Naive thymus-derived CD4-positive, alpha-beta T cell (primary cell): ENCODE measurements at regions not wholly inside any gene's neighbourhood (a gene's known extent, or its start where the extent isn't known, plus 50 kb on each side); places are given as distances from the start of the nearest gene placed in this dataset.
"Not testable (repeated sequence)": the region's sequence is repeated elsewhere in the genome, so short reads cannot be mapped to it uniquely, and the experiment has no call there.

Source experiments
- ATAC-seq: fragments of 150-1000 bp; cut with Tn5 transposase; 2 replicates; pipeline ENCODE4 v1.10.0; 2021; ENCODE audit warnings: mild to moderate bottlenecking, moderate library complexity
- CTCF ChIA-PET: fragments of 350-600 bp; sonication (Branson Sonifier 250); formaldehyde crosslinking; loops from one replicate; lab custom pipeline; 2021; ENCODE audit warnings: antibody characterized with exemption; lab: Charles Lee
- POLR2A ChIA-PET: fragments of 350-600 bp; sonication (Branson Sonifier 250); formaldehyde crosslinking; loops from one replicate; lab custom pipeline; 2021; ENCODE audit warnings: antibody characterized with exemption, inconsistent platforms; lab: Charles Lee
- DNase-seq, 9 donors: peaks; one replicate each; pipeline versions ENCODE4 v3.0.0 to v3.0.0-alpha.2; 2020 to 2022; ENCODE audit warnings: mixed read lengths in 1 of 9
- H3K27ac ChIP-seq: one replicate; pipeline ENCODE4 v1.7.0; 2013; ENCODE audit warnings: mild to moderate bottlenecking, low read depth, low read length, moderate library complexity
- H3K27me3 ChIP-seq, 2 donors: one replicate each; pipeline ENCODE4 v1.7.0; 2013; ENCODE audit warnings: low read length in 2 of 2, mild to moderate bottlenecking in 2 of 2, moderate library complexity in 2 of 2; ENCODE audit not compliant: control insufficient read depth in 2 of 2, insufficient read depth in 2 of 2
- H3K36me3 ChIP-seq, 3 experiments: 1 replicate in 2 of 3; 2 replicates in 1 of 3; pipeline ENCODE4 v1.7.0; 2013; ENCODE audit warnings: low read length in 3 of 3, mild to moderate bottlenecking in 3 of 3, moderate library complexity in 1 of 3; ENCODE audit not compliant: insufficient read depth in 3 of 3, control insufficient read depth in 2 of 3
- H3K4me1 ChIP-seq, 2 donors: one replicate each; pipeline ENCODE4 v1.7.0; 2013; ENCODE audit warnings: low read length in 2 of 2, mild to moderate bottlenecking in 2 of 2, moderate library complexity in 1 of 2; ENCODE audit not compliant: control insufficient read depth in 2 of 2, insufficient read depth in 2 of 2
- H3K4me3 ChIP-seq: 2 replicates; pipeline ENCODE4 v1.7.0; 2013; ENCODE audit warnings: mild to moderate bottlenecking, low read length
- H3K9me3 ChIP-seq, 3 experiments: 1 replicate in 2 of 3; 2 replicates in 1 of 3; pipeline ENCODE4 v1.7.0; 2013; ENCODE audit warnings: low read length in 3 of 3; ENCODE audit not compliant: control insufficient read depth in 2 of 3
- H3K27ac Mint-ChIP-seq, 9 donors: one replicate each; pipeline ENCODE4 v1.8.0; 2020 to 2022; ENCODE audit warnings: mixed read lengths in 9 of 9, mild to moderate bottlenecking in 8 of 9, moderate library complexity in 5 of 9, inconsistent platforms in 2 of 9
- H3K27me3 Mint-ChIP-seq, 5 donors: one replicate each; pipeline ENCODE4 v1.8.0; 2021 to 2022; ENCODE audit warnings: mixed read lengths in 5 of 5, mild to moderate bottlenecking in 1 of 5
- H3K36me3 Mint-ChIP-seq, 5 donors: one replicate each; pipeline ENCODE4 v1.8.0; 2020 to 2022; ENCODE audit warnings: mixed read lengths in 5 of 5, mild to moderate bottlenecking in 3 of 5, inconsistent platforms in 1 of 5
- H3K4me1 Mint-ChIP-seq, 7 donors: one replicate each; pipeline ENCODE4 v1.8.0; 2020 to 2022; ENCODE audit warnings: mixed read lengths in 7 of 7, mild to moderate bottlenecking in 3 of 7, inconsistent platforms in 1 of 7
- H3K4me3 Mint-ChIP-seq, 10 donors: one replicate each; pipeline ENCODE4 v1.8.0; 2020 to 2022; ENCODE audit warnings: mild to moderate bottlenecking in 10 of 10, mixed read lengths in 10 of 10, moderate library complexity in 6 of 10, inconsistent platforms in 2 of 10
- H3K9me3 Mint-ChIP-seq, 11 donors: one replicate each; pipeline ENCODE4 v1.8.0; 2020 to 2022; ENCODE audit warnings: mixed read lengths in 11 of 11, mild to moderate bottlenecking in 4 of 11, inconsistent platforms in 1 of 11, moderate library complexity in 1 of 11
- intact Hi-C, 2 donors: fragments of 100-400 bp; cut with micrococcal nuclease; formaldehyde crosslinking; loops; one replicate each; pipeline ENCODE4 v1.15.1; 2023

DNA sequence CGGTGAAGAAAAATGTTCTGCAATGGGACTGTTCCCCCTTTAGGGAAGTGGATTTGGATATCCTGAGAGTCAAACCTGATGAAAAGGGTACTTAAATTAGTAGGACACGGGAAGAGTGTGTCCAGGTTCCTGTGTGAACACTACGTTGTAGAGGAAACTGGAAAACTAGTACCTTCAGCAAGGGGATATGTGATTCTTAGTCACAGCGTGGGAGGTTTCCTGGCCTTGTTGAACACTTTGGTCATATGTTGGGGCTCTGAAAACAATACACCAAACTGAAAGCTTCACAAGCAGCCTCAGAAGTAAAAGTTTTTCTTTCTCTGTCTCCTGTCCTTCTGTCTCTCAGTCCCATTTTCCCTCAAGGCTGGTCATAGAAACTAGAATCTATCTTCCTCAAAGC, 306.9 kb upstream of the GLI3 start:
- no peak for DNase-seq
- ATAC-seq = no peak
- Mint-ChIP-seq H3K36me3 (peaks cover 0 to 4% (median 0%) of the 10 kb centered on the region in 5 donors), H3K9me3 (peaks cover 4 to 25% (median 7%) of the 10 kb centered on the region in 11 donors), H3K4me1 (no peaks in the 10 kb centered on the region), H3K27ac (no peak overlapping the region), H3K27me3 (peaks cover 0 to 5% (median 0%) of the 10 kb centered on the region in 5 donors), H3K4me3 (no peak overlapping the region)
- Histone ChIP-seq H3K4me3 (no peak overlapping the region), H3K4me1 (no peaks in the 10 kb centered on the region), H3K27ac (no peak overlapping the region), H3K27me3 (no peaks in the 10 kb centered on the region), H3K36me3 (no peaks in the 10 kb centered on the region), H3K9me3 (no peaks in the 10 kb centered on the region)
- ChIA-PET CTCF (no interaction called here), POLR2A (no interaction called here)
- intact Hi-C loops = no loop called here

DNA sequence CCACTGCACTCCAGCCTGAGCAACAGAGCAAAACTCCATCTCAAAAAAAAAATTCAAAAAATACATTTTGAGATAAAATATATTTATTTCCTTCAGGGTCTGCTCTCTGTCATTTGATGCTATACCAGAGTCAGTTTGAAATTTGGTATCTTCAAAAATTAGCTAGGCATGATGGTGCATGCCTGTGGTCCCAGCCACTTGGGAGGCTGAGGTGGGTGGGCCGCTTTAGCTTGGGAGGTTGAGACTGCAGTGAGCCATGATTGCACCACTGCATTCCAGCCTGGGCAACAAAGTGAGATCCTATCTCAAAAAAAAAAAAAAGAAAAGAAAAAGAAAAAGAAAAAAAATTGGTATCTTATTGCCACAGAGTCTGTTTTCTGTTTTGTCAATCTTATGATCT, 305.4 kb upstream of the GLI3 start:
- H3K9me3 Mint-ChIP-seq = peaks cover 4 to 25% (median 7%) of the 10 kb centered on the region in 11 donors
- H3K36me3 Mint-ChIP-seq, intact Hi-C loops: not testable (repeated sequence)

DNA sequence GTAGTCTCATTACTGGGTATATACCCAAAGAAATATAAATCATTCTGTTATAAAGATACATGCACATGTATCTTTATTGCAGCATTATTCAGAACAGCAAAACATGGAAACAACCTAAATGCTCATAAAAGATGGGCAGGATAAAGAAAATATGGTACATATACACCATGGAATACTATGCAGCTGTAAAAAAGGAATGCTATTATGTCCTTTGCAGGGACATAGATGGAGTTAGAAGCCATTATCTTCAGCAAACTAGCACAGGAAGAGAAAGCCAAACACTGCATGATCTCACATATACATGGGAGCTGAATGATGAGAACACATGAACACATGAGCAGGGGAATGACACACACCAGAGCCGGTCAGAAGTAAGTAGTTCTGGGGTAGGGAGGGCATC, 297.4 kb upstream of the GLI3 start:
- H3K36me3 ChIP-seq = no peaks in the 10 kb centered on the region
- H3K27ac Mint-ChIP-seq = no peak overlapping the region
- intact Hi-C loops = no loop called here
- peaks cover 0 to 4% (median 0%) of the 10 kb centered on the region in 5 donors for H3K36me3 Mint-ChIP-seq
- peaks cover 0 to 4% (median 0%) of the 10 kb centered on the region in 5 donors for H3K27me3 Mint-ChIP-seq
- no peak for DNase-seq
- CTCF ChIA-PET = no interaction called here
- POLR2A ChIA-PET = no interaction called here
- H3K4me1 ChIP-seq = no peaks in the 10 kb centered on the region
- peaks cover 0 to 51% (median 12%) of the 10 kb centered on the region in 11 donors for H3K9me3 Mint-ChIP-seq
- no peak overlapping the region for H3K27ac ChIP-seq
- ATAC-seq = no peak
- no peak overlapping the region for H3K4me3 Mint-ChIP-seq
- no peaks in the 10 kb centered on the region for H3K4me1 Mint-ChIP-seq
- H3K4me3 ChIP-seq = no peak overlapping the region
- no peaks in the 10 kb centered on the region for H3K9me3 ChIP-seq
- H3K27me3 ChIP-seq = no peaks in the 10 kb centered on the region

More for the DNA sequence above, 305.4 kb upstream of the GLI3 start:
- H3K27me3 ChIP-seq, H3K36me3 ChIP-seq, H3K27ac ChIP-seq, H3K4me1 ChIP-seq, H3K27me3 Mint-ChIP-seq, H3K4me3 Mint-ChIP-seq, H3K27ac Mint-ChIP-seq, CTCF ChIA-PET, H3K4me3 ChIP-seq, POLR2A ChIA-PET, DNase-seq, H3K4me1 Mint-ChIP-seq, ATAC-seq, H3K9me3 ChIP-seq: not testable (repeated sequence)

GRCh38 chr7:42527004-42527403, 290.0 kb upstream of the GLI3 start:
- POLR2A ChIA-PET = no interaction called here
- Histone ChIP-seq H3K4me3 (no peak overlapping the region), H3K27ac (no peak overlapping the region), H3K9me3 (no peaks in the 10 kb centered on the region), H3K36me3 (no peaks in the 10 kb centered on the region), H3K27me3 (no peaks in the 10 kb centered on the region), H3K4me1 (no peaks in the 10 kb centered on the region)
- no peak overlapping the region for H3K27ac Mint-ChIP-seq
- ATAC-seq = no peak
- peaks cover 3 to 42% (median 18%) of the 10 kb centered on the region in 11 donors for H3K9me3 Mint-ChIP-seq
- peaks cover 0 to 5% (median 0%) of the 10 kb centered on the region in 5 donors for H3K27me3 Mint-ChIP-seq
- intact Hi-C loops = no loop called here
- no peaks in the 10 kb centered on the region for H3K4me1 Mint-ChIP-seq
- H3K36me3 Mint-ChIP-seq = peaks cover 0 to 3% (median 0%) of the 10 kb centered on the region in 5 donors
- DNase-seq = no peak
- H3K4me3 Mint-ChIP-seq = no peak overlapping the region
- CTCF ChIA-PET = no interaction called here

GRCh38 chr7:42522227-42522991, 285.4 kb upstream of the GLI3 start:
- H3K27me3 Mint-ChIP-seq = peaks cover 0 to 5% (median 0%) of the 10 kb centered on the region in 5 donors
- no peak overlapping the region for H3K27ac ChIP-seq
- no peaks in the 10 kb centered on the region for H3K4me1 Mint-ChIP-seq
- no peaks in the 10 kb centered on the region for H3K9me3 ChIP-seq
- no peaks in the 10 kb centered on the region for H3K27me3 ChIP-seq
- H3K36me3 Mint-ChIP-seq = no peaks in the 10 kb centered on the region
- no peak overlapping the region for H3K4me3 Mint-ChIP-seq
- H3K9me3 Mint-ChIP-seq = peaks cover 0 to 15% (median 10%) of the 10 kb centered on the region in 11 donors
- ATAC-seq (no peak), DNase-seq (no peak)
- intact Hi-C loops = no loop called here
- H3K4me3 ChIP-seq = no peak overlapping the region
- no peak overlapping the region for H3K27ac Mint-ChIP-seq
- POLR2A ChIA-PET = no interaction called here
- H3K4me1 ChIP-seq = no peaks in the 10 kb centered on the region
- CTCF ChIA-PET = no interaction called here
- no peaks in the 10 kb centered on the region for H3K36me3 ChIP-seq

- Mint-ChIP-seq H3K27me3 (peaks cover 0 to 6% (median 0%) of the 10 kb centered on the region in 5 donors), H3K9me3 (peaks cover 0 to 20% (median 4%) of the 10 kb centered on the region in 11 donors), H3K27ac (no peak overlapping the region), H3K36me3 (no peaks in the 10 kb centered on the region), H3K4me1 (peaks cover 0 to 2% (median 0%) of the 10 kb centered on the region in 7 donors), H3K4me3 (no peak overlapping the region)
- Histone ChIP-seq H3K9me3 (no peaks in the 10 kb centered on the region), H3K27me3 (no peaks in the 10 kb centered on the region), H3K4me3 (no peak overlapping the region), H3K36me3 (no peaks in the 10 kb centered on the region), H3K27ac (no peak overlapping the region), H3K4me1 (no peaks in the 10 kb centered on the region)
- ChIA-PET CTCF (no interaction called here), POLR2A (no interaction called here)
- ATAC-seq (no peak), DNase-seq (no peak)
- intact Hi-C loops = no loop called here
Observed at GRCh38 chr7:42511027-42511426, 274.0 kb upstream of the GLI3 start.

- Histone ChIP-seq H3K36me3 (no peaks in the 10 kb centered on the region), H3K9me3 (no peaks in the 10 kb centered on the region), H3K4me3 (no peak overlapping the region), H3K27ac (no peak overlapping the region), H3K27me3 (no peaks in the 10 kb centered on the region), H3K4me1 (no peaks in the 10 kb centered on the region)
- Mint-ChIP-seq H3K36me3 (no peaks in the 10 kb centered on the region), H3K4me1 (peaks cover 0 to 2% (median 0%) of the 10 kb centered on the region in 7 donors), H3K27me3 (peaks cover 0 to 8% (median 0%) of the 10 kb centered on the region in 5 donors), H3K4me3 (no peak overlapping the region), H3K9me3 (peaks cover 0 to 15% (median 5%) of the 10 kb centered on the region in 11 donors), H3K27ac (no peak overlapping the region)
- ATAC-seq (no peak), DNase-seq (no peak)
- POLR2A ChIA-PET = no interaction called here
- intact Hi-C loops = no loop called here
- CTCF ChIA-PET = no interaction called here
Observed at GRCh38 chr7:42506097-42506496, 269.1 kb upstream of the GLI3 start.
